GM12864 (cell line): ENCODE measurements at regions not wholly inside any gene's neighbourhood (a gene's known extent, or its start where the extent isn't known, plus 50 kb on each side); places are given as distances from the start of the nearest gene placed in this dataset.
"Not testable (repeated sequence)": the region's sequence is repeated elsewhere in the genome, so short reads cannot be mapped to it uniquely, and the experiment has no call there.

Source experiments
- DNase-seq: peaks from one replicate; pipeline ENCODE4 v3.0.0-alpha.2; 2011; ENCODE audit warnings: low read depth
- H3K4me3 ChIP-seq: 2 replicates; pipeline ENCODE4 v1.5.1; 2011; ENCODE audit warnings: mild to moderate bottlenecking, low read depth, low read length, control low read depth
- TF ChIP-seq, protein P1 (sequence below): IDR thresholded peaks from 2 replicates; pipeline ENCODE4 v1.5.1; 2011; ENCODE audit warnings: low read depth, mild to moderate bottlenecking, moderate library complexity, low read length, control low read depth, inconsistent platforms; ENCODE audit errors: missing control alignments

- DNase-seq = no peak
- no peak overlapping the region for H3K4me3 ChIP-seq
- TF ChIP-seq, protein P1, sequence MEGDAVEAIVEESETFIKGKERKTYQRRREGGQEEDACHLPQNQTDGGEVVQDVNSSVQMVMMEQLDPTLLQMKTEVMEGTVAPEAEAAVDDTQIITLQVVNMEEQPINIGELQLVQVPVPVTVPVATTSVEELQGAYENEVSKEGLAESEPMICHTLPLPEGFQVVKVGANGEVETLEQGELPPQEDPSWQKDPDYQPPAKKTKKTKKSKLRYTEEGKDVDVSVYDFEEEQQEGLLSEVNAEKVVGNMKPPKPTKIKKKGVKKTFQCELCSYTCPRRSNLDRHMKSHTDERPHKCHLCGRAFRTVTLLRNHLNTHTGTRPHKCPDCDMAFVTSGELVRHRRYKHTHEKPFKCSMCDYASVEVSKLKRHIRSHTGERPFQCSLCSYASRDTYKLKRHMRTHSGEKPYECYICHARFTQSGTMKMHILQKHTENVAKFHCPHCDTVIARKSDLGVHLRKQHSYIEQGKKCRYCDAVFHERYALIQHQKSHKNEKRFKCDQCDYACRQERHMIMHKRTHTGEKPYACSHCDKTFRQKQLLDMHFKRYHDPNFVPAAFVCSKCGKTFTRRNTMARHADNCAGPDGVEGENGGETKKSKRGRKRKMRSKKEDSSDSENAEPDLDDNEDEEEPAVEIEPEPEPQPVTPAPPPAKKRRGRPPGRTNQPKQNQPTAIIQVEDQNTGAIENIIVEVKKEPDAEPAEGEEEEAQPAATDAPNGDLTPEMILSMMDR = no peak
Observed at GRCh38 chr11:133636711-133637355, 104.5 kb upstream of the OPCML start.

- TF ChIP-seq, protein P1 = no peak
- no peak for DNase-seq
Observed at GRCh38 chr11:133635244-133635739, 103.0 kb upstream of the OPCML start.

DNA sequence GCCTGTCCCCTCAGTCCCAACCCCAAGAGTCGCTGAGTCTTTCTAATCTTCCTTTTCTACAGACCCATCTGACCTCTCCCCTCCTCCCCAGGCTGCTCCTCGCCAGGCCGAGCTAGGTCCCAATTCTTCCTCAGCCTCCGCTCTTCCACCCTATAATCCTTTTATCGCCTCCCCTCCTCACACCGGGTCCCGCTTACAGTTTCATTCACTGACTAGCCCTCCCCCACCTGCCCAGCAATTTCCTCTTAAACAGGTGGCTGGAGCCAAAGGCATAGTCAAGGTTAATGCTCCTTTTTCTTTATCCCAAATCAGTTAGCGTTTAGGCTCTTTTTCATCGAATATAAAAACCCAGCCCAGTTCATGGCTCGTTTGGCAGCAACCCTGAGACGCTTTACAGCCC lies 96.1 kb upstream of the OPCML start:
- not testable (repeated sequence) for H3K4me3 ChIP-seq, DNase-seq

More at GRCh38 chr11:133635244-133635739, 103.0 kb upstream of the OPCML start:
- H3K4me3 ChIP-seq = no peak overlapping the region

- TF ChIP-seq, protein P1 = no peak
- no peak for DNase-seq
Observed at GRCh38 chr11:133621611-133622010, 89.3 kb upstream of the OPCML start.

GRCh38 chr11:133619973-133620372 lies 87.7 kb upstream of the OPCML start:
- TF ChIP-seq, protein P1 = peak; percentile 36
- no peak overlapping the region for H3K4me3 ChIP-seq
- DNase-seq = no peak

More at GRCh38 chr11:133621611-133622010, 89.3 kb upstream of the OPCML start:
- no peak overlapping the region for H3K4me3 ChIP-seq

DNA sequence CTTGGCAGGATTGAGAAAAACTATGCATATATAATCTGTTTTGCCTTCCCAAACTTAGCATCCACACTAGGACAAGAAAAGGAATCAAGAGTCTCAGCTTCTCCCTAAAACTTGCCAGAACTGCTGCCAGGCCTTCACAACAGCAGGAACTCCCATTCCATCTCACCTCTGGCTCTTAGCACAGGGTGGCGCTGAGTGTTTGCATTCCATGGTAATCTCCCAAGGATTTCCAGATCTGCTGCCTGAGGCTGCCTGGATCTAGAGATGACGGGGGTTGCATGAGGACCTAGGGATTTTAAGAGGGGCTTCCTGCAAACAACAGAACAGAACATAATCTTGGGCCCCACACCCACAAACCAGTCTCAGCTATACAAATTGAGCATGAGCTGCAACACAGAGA lies 87.1 kb upstream of the OPCML start:
- no peak for DNase-seq
- TF ChIP-seq, protein P1 = no peak
- no peak overlapping the region for H3K4me3 ChIP-seq

GRCh38 chr11:133618544-133618943 lies 86.2 kb upstream of the OPCML start:
- no peak overlapping the region for H3K4me3 ChIP-seq
- DNase-seq = no peak
- TF ChIP-seq, protein P1 = no peak
